ENCODE measurements at regions not wholly inside any gene's neighbourhood (a gene's known extent, or its start where the extent isn't known, plus 50 kb on each side); places are given as distances from the start of the nearest gene placed in this dataset.

DNA sequence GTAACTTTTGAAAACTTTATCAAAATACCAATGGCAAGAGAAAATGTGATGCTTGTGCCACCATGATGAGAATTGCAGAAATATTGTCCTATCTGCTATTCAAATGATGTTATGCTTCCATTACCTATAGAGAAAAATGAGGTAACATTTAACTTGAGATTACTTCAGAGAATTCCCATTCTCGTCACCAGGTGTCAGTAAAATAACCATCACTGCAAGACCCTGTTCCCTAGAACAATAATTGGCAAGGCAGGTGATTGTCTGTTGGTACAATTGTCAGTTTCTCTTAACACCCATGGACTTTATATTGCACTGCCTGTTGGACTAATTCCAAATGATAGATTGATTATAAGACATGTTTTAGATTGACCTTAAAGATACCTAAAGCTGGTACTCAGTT lies 179.9 kb downstream of the GABRG1 start:
- TF ChIP-seq CTCF (IDR thresholded peaks at IDR 0.05; ENCODE audit: insufficient read depth, low read length) = no peak
- TF ChIP-seq SPI1 (IDR thresholded peaks at IDR 0.05; ENCODE audit: borderline replicate concordance, low read depth) = no peak
- no peak for TF ChIP-seq GABPA (IDR thresholded peaks at IDR 0.05; ENCODE audit: low read depth)
- no peak for TF ChIP-seq REST (IDR thresholded peaks at IDR 0.05; ENCODE audit: insufficient replicate concordance, low read depth)
- no peak for TF ChIP-seq POLR2AphosphoS5 (IDR thresholded peaks at IDR 0.05; ENCODE audit: low read depth)
- no peak overlapping the region for H3K27ac ChIP-seq (replicated peaks)
- DNase-seq (ENCODE audit: low read depth in 1 of 2, low spot score in 1 of 2) = no peak
- H3K4me3 ChIP-seq (replicated peaks; ENCODE audit: insufficient read depth, low read length) = no peak overlapping the region
- H3K27me3 ChIP-seq (ENCODE audit: insufficient read depth, poor library complexity, severe bottlenecking) = no peaks in the 10 kb centered on the region

DNA sequence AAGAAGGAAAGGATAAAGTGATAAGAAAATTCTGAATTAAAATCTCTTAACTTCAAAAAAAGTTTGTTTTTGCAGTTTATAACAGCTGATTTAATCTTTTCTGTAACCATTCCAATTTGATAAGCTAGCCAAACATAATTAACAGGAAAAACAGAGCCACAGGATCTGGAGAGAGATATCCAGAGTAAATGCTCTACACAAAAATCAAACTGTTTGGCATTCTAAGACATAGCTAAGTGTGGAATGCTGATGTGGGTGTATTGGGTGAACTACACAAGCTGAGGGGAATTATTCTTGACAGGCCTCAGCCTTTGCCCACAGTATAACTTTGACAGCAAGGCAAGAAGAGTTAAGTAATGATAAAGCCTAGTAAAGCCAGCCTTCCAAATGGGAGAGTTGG lies 184.8 kb downstream of the GABRG1 start:
- TF ChIP-seq CTCF (IDR thresholded peaks at IDR 0.05; ENCODE audit: insufficient read depth, low read length) = no peak
- TF ChIP-seq GABPA (IDR thresholded peaks at IDR 0.05; ENCODE audit: low read depth) = no peak
- no peak for TF ChIP-seq POLR2AphosphoS5 (IDR thresholded peaks at IDR 0.05; ENCODE audit: low read depth)
- TF ChIP-seq SPI1 (IDR thresholded peaks at IDR 0.05; ENCODE audit: borderline replicate concordance, low read depth) = no peak
- no peak for TF ChIP-seq REST (IDR thresholded peaks at IDR 0.05; ENCODE audit: insufficient replicate concordance, low read depth)
- Histone ChIP-seq H3K27ac (replicated peaks) (no peak overlapping the region), H3K4me3 (replicated peaks; ENCODE audit: insufficient read depth, low read length) (no peak overlapping the region), H3K27me3 (ENCODE audit: insufficient read depth, poor library complexity, severe bottlenecking) (no peaks in the 10 kb centered on the region)
- no peak for DNase-seq (ENCODE audit: low read depth in 1 of 2, low spot score in 1 of 2)

GRCh38 chr4:45931154-45931553 lies 192.7 kb downstream of the GABRG1 start:
- Histone ChIP-seq H3K4me3 (replicated peaks; ENCODE audit: insufficient read depth, low read length) (no peak overlapping the region), H3K27ac (replicated peaks) (no peak overlapping the region), H3K27me3 (ENCODE audit: insufficient read depth, poor library complexity, severe bottlenecking) (no peaks in the 10 kb centered on the region)
- TF ChIP-seq GABPA (IDR thresholded peaks at IDR 0.05; ENCODE audit: low read depth) (no peak), REST (IDR thresholded peaks at IDR 0.05; ENCODE audit: insufficient replicate concordance, low read depth) (no peak), POLR2AphosphoS5 (IDR thresholded peaks at IDR 0.05; ENCODE audit: low read depth) (no peak), CTCF (IDR thresholded peaks at IDR 0.05; ENCODE audit: insufficient read depth, low read length) (no peak), SPI1 (IDR thresholded peaks at IDR 0.05; ENCODE audit: borderline replicate concordance, low read depth) (no peak)
- no peak for DNase-seq (ENCODE audit: low read depth in 1 of 2, low spot score in 1 of 2)
